HG03521 (cell line): ENCODE measurements at regions not wholly inside any gene's neighbourhood (a gene's known extent, or its start where the extent isn't known, plus 50 kb on each side); places are given as distances from the start of the nearest gene placed in this dataset.

Experiments used
- ATAC-seq: cut with Tn5 transposase; IDR thresholded peaks from one replicate; pipeline ENCODE4 v1.9.1; 2021; ENCODE audit warnings: mild to moderate bottlenecking, moderate library complexity; ENCODE audit not compliant: unreplicated experiment

DNA sequence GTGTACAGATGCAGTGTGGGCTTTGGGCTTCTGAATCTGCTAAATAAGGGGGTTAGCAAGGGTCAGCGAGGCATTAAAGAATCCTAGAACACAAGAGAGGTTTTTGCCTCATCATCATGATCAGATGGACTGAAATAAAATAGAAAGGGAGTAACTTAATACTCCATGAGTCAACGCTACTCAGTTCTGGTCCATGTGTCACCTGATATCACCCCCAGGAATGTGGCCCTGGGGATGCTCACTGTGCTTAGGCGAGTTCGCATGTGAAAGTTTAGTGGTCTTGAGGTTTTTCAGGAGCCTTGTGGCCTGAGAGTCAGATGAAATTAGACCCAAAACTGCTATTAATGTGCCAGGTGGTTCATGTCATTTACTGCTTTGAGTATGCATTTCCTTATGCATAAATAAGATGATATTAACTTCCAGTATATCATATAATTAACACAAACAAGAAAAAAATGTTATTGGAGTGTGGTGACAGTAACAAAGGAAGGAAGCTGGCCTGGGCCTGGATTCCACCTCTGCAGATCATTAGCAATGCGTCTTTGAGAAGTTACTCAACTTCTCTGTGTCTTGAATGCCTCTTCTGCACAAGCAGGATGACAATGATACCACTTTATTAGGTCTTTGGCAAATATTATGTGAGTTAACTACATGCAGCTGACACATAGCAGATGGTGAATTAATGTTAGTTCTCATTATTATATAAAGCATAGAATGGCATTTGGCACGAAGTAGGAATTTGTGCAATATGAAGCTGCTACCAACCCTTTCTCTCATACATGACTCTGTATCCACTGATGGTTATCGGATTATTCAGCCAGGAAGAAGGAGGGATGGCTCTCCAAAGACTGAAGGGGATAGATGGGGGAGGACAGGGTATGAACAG lies 1272.6 kb downstream of the AACS start:
- no peak for ATAC-seq

DNA sequence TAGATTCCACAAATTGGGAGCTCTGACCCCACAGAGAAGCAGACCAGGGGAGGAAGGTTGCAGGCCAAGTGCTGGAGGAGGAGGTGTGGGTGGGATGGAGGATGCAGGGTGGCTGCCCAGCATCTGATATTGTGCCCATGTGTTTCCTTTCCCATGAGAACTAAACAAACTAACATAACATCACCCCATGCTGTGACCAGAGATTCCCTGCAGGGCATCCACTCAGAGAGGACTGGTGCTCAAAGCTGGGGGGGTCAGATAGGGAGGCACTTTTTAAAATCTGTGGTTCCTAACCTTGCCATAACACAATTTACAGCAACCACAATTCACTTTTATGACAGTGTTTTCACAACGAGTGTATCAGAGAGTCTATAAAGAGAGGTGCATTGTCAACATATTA lies 1277.6 kb downstream of the AACS start:
- no peak for ATAC-seq

GRCh38 chr12:126343321-126343720 lies 1278.1 kb downstream of the AACS start:
- no peak for ATAC-seq

- ATAC-seq, result no peak
These were observed 1280.9 kb downstream of the AACS start for GRCh38 chr12:126346087-126346486.

- ATAC-seq, result no peak
These were observed 1282.2 kb downstream of the AACS start for GRCh38 chr12:126347421-126347820.

DNA sequence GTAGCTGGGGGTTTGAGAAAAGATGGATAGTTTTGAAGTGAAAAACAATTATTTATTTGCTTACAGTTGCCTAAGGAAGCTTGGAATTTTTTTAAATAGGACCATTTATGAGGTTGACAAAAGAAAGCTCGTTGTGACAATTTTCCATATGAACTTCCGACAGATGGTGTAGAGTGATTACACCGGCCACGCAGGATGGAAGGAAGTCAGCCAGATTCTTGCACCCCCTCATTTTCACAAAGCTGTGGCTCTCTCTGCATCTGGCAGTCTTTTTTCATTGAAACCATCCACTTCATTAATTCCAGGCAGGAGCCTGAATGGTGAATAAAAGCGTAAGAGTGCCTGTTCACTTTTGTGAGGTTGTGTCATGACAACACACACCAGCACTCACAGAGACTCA lies 1284.1 kb downstream of the AACS start:
- ATAC-seq, result no peak

GRCh38 chr12:126353604-126354003 lies 1288.4 kb downstream of the AACS start:
- no peak for ATAC-seq

DNA sequence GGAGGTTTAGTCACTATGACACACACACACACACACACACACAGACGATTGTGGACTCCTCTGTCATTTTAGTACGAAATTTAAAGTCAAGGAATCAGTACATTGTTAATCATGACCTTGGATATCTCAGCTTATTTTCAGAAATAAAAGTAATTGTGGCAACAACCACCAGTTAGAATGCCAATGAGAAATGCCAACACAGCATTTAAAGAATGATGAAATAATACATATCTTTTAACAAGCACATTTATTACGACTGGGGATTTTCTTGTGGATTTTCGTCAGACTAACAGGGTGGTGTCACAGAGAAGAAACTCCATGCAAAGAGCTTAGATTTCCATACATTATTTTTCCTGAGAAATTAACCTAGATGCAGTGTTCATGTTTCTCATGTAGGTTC lies 1289.4 kb downstream of the AACS start:
- no peak for ATAC-seq

DNA sequence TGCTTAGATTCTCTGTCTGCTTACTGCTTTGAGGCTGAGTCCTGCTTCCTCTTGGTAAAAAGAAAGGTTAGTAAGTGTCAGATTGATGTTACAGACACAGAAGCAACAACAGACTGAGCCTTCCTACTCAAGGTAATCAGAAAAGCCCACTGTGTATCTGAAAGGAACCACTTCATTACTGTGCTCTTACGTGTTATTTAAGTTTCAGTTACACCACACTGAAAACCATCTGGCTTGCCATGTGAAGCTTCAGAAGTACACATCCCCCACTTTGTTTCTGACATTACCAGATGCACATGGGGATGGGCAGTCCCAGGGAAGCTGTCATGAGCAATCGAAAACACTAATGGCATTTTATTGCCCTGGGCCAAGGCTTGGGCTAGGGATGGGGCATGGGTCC lies 1290.1 kb downstream of the AACS start:
- ATAC-seq, result no peak

- no peak for ATAC-seq
These were observed 1293.6 kb downstream of the AACS start for GRCh38 chr12:126358806-126359205.

DNA sequence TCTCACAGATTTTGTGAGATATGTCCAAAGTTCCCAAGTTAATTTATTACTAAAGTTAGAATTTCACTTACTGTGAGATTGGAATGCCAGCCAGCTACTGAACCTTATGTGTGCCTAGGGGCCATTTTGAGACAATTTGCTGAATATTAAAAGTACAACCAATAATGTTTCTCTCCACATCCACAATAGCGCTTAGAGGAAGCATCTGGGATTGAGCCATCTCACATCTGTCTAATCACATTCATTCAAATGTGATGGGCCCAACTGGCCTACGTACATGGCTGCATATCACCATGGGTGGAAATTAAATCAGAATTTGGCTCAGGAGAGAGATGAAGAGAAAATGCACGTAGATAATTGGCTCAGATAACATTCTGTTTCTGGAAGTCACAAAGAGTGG lies 1294.0 kb downstream of the AACS start:
- no peak for ATAC-seq

- ATAC-seq, result no peak
These were observed 1296.6 kb downstream of the AACS start for GRCh38 chr12:126361804-126362203.

GRCh38 chr12:126362493-126362892 lies 1297.3 kb downstream of the AACS start:
- no peak for ATAC-seq

- ATAC-seq, result no peak
These were observed 1297.7 kb downstream of the AACS start for GRCh38 chr12:126362964-126363363.

DNA sequence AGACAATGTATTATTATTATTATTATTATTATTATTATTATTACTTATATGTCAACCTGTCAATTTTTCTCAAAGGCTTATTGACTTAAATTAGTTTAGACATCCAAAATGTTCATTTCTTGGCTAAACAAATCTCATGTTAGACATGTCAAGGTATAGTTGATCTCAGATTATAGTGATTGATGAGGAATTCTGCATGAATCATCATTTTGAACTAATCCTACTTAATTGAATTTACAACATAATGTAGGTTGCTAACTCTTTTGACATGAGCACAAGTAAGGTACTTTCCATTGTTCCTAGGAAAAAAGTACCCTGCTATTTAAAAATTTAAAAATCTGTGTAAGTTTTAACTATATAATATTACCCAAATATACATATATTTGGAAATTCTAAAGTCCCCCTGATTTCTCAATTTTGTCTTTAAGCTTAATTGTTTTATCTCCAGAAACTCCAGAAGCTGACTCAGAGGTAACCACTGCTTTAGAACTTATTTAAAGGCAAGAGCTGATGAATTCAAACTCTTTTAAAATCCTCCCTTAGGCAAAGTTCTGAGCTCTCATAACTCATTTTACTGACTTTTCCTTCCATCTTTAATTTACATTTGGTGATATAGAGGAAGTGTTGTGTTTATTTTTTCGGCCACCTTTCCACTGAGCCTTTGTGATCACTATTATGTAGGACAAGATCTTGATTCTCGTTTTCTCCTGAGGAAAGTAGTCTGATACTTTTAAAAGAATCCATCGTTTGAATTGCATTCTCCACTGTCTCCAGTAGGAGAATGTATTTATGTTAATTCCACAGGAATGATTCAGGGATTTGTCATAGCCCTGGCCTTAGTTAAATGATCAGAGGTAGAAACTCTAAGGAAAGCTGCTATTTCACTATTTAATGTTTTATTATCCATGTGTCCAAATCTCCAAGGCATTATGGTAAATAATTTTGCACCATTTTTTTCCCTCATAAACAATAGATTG lies 1304.5 kb downstream of the AACS start:
- no peak for ATAC-seq

GRCh38 chr12:126383506-126383905 lies 1318.3 kb downstream of the AACS start:
- ATAC-seq, result no peak

GRCh38 chr12:126384026-126384564 lies 1318.9 kb downstream of the AACS start:
- ATAC-seq, result no peak

- no peak for ATAC-seq
These were observed 1320.5 kb downstream of the AACS start for GRCh38 chr12:126385785-126386184.

- ATAC-seq, result no peak
These were observed 1324.1 kb downstream of the AACS start for GRCh38 chr12:126389220-126389841.

DNA sequence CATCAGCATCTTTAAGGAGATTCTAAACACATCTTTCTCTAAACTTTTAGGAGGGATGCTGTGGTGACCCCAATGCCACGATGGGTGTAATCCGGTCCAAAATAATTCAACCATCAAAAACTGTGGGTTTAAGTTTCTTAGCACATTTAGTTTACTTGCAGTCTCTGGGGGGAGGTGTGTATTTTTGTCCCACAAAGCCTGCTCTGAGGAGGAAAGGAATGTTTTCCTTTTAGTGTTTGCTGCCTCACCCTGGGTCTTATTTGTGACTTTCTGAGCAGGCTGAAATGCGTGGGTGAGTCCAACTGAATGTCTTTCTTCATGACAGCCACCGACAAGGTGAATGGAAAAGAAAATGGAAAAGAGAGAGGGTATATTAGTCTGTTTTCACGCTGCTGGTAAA lies 1324.7 kb downstream of the AACS start:
- no peak for ATAC-seq

GRCh38 chr12:126390969-126391566 lies 1325.8 kb downstream of the AACS start:
- ATAC-seq, result no peak
